Muscle of back (tissue), 3 donors: ENCODE measurements at regions not wholly inside any gene's neighbourhood (a gene's known extent, or its start where the extent isn't known, plus 50 kb on each side); places are given as distances from the start of the nearest gene placed in this dataset.
"Not testable (repeated sequence)": the region's sequence is repeated elsewhere in the genome, so short reads cannot be mapped to it uniquely, and the experiment has no call there.

Experiments used
- DNase-seq, 3 donors: peaks; one replicate each; pipeline versions ENCODE4 v3.0.0 to v3.0.0-alpha.2; 2013

- no peak for DNase-seq
Measured at GRCh38 chr5:125470280-125470902, 724.0 kb upstream of the ZNF608 start.

DNA sequence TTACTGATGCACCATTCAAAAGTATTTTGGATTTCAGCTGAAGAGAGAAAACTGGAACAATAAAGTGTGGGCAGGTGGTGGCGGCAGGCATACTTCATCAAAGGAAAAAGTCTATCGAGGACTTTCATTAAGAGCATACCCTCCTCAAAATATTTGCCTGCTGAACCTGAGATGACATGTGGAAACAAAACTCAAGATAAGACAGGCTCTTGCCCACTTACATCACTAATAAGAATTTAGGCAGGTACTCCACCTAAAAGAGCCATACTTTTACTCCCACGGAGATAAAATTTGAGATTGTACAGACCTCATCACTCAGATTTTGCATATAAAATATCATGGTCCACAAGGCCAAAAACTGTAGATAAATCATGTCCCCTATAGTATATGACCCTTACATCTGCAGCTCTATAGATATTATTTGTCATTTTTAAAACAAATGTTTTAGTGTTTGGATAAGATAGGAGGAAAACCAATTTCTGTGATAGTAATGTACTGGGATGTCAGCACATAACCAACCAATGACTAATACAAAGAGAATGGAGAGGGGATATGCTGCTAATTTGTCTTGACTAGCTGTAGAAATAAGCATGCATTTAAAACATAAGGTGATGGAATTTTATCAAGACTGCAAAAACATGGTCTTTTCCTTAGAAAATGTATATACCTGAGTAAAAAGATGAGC, 730.6 kb upstream of the ZNF608 start:
- DNase-seq = no peak

DNA sequence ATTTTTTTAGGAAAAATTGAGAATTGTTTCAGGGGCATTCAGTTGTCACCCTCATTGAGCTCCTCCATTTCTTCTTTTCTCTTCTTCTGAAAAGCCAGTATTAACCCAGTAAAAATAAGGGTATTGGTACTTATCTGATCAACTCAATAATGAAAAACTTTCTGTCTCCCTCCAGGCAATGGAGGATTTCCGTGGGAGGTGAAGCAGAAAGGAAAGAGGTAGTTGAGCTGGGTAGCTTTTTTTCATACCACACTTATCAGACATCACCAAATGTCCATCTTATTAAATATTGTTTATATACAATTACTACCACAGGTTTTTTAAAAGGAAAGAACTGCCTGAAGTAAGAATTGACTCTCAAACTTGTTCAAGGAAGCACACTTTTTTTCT, 731.1 kb upstream of the ZNF608 start:
- DNase-seq = no peak

GRCh38 chr5:125478599-125478998, 732.2 kb upstream of the ZNF608 start:
- no peak for DNase-seq

GRCh38 chr5:125480911-125481310, 734.5 kb upstream of the ZNF608 start:
- DNase-seq = no peak

GRCh38 chr5:125481506-125482465, 735.3 kb upstream of the ZNF608 start:
- peak in 1 of 3 donors; percentile 9 for DNase-seq

- DNase-seq = no peak
Measured at GRCh38 chr5:125483609-125484008, 737.2 kb upstream of the ZNF608 start.

DNA sequence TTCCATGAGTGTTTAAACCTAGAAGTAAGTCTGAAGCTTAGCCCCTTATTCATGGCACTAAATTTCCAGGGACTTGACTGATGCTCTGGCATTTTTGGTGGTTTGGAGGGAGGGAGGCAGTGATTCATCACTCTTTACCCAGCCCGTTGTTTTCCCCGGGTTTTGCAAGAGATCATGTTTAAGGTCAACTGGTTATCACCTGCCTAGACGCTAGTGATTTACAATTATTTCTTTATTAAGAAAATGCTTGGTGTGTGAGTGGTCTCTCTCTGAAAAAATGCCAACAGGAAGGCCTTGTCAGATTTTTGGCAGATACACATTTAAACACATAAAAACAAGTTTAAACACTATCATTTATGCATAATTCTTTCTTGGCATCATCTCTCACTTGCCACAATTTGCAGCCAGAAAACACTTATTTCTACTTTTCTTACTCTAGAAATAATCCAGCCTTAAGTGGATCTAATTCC, 737.9 kb upstream of the ZNF608 start:
- DNase-seq = peak in 1 of 3 donors; percentile 80

DNA sequence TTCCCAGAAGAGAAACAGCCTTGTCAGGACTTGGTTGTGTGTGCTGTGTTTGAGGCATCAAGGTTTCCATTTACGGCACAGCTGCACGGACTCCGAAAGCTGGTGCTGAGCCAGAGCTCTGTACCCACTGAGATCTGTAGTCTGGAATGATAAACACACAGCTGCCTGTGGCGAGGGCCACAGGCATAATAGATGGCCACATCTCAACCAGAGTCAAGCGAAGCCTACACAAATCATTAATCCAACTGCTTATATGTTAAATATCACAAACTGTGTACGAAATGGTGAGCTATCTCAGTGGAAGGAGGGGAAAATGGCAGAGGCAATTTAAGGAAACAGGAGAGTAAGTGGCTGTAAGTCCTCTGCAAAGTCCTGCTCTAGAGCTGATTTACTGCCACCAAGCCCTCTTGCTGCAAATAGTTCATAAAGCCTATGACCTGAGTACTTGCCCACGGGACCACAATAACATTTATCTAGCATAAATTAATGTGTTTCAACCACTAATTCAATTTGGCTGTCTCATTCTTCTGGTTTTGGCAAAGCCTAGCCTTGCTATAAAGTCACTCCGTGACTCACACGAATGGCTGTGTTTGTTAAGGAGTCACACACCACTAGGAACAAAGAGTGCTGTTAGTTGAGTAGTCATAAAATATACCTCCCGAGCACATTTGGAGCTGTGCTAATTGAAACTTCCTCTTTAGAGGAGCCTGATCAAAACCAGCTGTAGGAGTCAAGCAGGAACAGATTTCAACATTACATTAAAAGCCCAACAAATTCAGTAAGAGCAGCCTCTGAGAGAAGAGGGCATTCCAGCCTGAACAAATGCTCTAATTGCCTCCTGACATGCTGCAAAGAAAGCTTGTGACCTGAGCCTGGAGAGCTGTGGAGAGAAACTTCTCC, 738.6 kb upstream of the ZNF608 start:
- peak; percentile 73 to 97 (median 90) for DNase-seq

- no peak for DNase-seq
Measured at GRCh38 chr5:125485771-125486170, 739.3 kb upstream of the ZNF608 start.

GRCh38 chr5:125486634-125487033, 740.2 kb upstream of the ZNF608 start:
- DNase-seq = peak in 1 of 3 donors; percentile 25

DNA sequence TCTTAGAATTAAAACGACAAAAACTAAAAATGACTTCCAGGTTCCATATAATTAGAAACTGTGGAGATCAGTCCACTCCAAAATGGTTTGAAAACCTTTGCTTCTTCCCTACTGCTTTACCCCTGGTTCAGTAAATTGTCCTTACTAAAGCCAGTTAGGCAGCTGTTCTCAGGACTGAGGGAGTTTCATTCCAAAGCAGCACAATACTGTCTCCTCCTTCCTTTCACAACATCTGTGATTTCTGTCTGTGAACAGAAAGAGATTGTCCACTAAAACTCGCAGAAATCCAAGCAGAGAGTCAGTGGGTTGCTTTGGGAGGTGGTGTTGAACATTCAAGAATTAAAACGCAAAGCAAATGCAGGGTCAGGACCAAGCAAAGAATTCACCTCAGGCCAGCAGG, 740.8 kb upstream of the ZNF608 start:
- DNase-seq = peak in 1 of 3 donors; percentile 48

DNA sequence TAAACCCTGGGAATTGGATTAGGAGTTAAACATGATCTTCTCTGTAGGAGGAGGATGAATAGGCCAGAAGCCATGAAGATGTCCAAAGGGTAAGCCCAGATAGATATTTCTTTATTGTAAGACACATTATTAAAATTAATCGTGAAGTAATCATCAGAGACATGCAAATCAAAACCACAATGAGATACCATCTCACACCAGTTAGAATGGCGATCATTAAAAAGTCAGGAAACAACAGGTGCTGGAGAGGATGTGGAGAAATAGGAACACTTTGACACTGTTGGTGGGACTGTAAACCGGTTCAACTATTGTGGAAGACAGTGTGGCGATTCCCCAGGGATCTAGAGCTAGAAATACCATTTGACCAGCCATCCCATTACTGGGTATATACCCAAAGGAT, 741.2 kb upstream of the ZNF608 start:
- DNase-seq = not testable (repeated sequence)

DNA sequence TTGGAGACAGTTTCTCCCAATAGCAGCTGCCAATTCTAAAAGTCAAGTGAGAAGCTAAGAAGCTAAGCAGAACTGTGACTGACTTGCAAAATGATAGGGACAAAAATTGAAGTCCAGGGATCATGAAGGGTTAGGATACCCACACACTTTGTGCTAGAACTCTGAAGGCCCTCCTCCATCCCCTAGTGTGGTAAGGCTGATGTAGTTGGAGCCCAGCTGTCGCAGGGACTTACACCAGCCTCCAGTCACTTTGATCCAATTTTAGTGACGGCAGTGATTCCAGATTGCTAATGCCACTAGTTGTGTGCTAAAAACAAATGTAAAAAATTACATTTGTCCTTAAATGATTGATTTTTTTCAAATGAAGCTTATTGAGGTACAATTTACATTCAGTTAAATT, 742.7 kb upstream of the ZNF608 start:
- peak in 1 of 3 donors; percentile 18 for DNase-seq

DNA sequence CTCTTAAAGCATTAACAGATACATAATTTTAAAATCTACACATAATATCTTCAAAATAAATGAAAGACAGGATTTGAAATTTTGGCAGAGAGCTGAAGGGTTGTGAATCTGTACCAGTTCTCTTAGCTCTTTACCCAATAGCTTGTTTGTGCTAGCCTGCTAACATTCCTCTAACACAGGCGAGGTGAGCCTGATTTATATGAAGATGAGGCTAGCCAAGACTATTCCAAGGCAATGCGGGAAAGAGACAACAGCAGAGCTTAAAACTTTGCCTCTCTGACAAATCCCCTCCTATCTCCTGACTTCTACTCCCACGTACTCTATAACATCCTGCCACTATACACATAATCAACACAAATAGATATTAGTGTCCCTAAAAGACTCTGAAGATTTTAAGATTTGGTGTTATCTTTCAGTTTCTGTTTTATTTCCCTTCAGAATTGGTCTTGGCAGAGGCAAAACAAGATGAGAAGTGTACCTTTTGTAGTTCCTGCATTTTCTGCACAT, 745.6 kb upstream of the ZNF608 start:
- peak in 1 of 3 donors; percentile 22 for DNase-seq

DNA sequence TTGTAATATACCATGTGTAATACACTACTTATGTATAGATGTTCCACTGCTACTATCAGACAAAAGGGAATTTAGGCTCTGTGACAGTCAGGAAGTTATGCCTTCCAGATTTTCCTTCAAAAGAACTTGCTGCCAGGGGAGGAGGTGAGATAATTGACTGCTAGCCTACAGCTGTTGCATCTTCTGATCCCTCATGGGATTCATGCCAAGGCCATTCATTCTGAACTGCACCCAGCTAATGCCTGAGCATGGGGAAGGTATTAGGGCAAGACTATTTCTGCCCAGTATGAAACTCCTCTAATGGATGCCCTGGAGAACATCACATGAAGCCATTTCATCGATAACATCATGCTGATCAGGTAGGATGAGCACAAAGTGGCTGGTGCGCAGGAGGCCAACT, 746.5 kb upstream of the ZNF608 start:
- DNase-seq = peak; percentile 53 to 73 (median 58)

DNA sequence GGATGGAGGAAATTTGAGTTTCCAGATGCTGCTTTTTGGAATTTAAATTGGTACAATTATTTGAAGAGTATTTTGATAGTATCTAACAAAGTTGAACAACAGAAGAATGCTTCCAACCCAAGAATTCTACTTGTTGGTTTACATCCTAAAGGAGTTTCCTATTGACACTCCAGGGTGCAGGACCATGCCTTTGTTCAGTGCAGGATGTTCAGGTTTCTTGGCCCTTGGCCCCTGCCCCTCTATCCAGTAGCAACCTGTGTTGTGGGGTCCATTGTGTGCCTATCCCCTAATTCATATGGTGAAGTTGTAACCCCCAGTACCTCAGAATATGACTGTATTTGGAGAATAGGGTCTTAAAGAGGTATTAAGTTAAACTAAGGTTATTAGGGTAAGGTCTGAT, 750.0 kb upstream of the ZNF608 start:
- DNase-seq = no peak

DNA sequence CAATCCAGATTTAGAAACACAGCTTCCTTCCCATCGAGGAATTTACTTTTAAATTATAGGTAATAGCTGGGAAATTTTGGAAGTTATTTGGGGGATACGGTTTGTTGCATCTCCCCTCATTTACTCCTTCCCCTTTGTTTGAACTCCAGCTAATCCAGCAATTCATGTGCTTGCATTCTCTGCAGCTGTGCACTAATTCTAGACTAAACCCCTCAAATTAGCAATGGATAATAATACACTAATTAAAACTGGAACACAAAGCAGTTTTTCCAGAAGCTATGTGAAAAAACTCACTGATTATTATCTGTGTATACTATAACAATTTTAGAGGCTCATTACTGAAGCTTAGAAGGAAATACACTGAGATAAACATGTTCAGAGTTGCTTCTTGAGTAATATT, 751.2 kb upstream of the ZNF608 start:
- DNase-seq = no peak

- DNase-seq = no peak
Measured at GRCh38 chr5:125499636-125500332, 753.3 kb upstream of the ZNF608 start.

- DNase-seq = peak in 2 of 3 donors; percentile 24 to 65
Measured at GRCh38 chr5:125501396-125501795, 755.0 kb upstream of the ZNF608 start.
